ENCODE measurements at regions not wholly inside any gene's neighbourhood (a gene's known extent, or its start where the extent isn't known, plus 50 kb on each side); places are given as distances from the start of the nearest gene placed in this dataset.

GRCh38 chr9:109937861-109938453 is 158.0 kb downstream of the PALM2AKAP2 start:
- no peak for TF ChIP-seq CTCF (IDR thresholded peaks at IDR 0.05; ENCODE audit: extremely low read depth, low read depth, low read length)
- no peak for DNase-seq (ENCODE audit: insufficient read length, low spot score, missing footprints)

DNA sequence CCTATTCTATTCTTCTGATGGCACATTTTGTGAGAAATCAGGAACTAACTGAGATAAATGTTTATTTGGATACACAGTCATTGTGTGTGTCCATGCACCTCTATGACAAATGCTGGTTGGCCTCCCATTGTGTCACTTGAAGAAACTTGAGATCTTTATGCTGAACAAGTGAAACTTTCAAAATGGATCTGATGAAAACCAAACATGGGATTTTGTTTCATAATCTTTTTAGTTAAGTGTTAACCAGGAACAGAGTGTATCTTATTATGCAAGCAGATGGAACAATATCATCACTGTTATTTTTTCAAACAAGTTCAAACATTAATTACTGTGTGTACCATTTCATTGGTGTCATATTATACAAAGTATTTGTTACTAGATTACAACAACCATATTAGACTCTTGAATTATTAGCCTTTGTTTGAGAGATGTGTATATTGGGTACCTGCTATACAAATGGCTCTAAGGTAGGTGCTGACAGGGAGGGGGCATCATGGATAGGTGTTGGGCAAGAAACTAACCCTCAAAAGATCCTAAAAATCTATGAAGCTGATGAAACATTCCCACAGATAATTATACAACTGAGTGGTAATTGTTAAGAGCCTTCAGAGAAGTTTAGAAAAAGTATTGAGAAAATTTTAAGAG is 159.8 kb downstream of the PALM2AKAP2 start:
- Histone ChIP-seq H3K27ac (ENCODE audit: low read depth, low read length) (no peak overlapping the region), H3K36me3 (ENCODE audit: insufficient read depth, low read length) (no peaks in the 10 kb centered on the region), H3K4me3 (ENCODE audit: insufficient read depth, low read length) (no peak overlapping the region), H3K4me2 (ENCODE audit: insufficient read depth, low read length) (no peak overlapping the region), H2AFZ (ENCODE audit: low read length) (no peak overlapping the region), H3K4me1 (ENCODE audit: insufficient read depth, low read length) (peaks cover 5% of the 10 kb centered on the region), H3K27me3 (ENCODE audit: insufficient read depth, low read length) (no peaks in the 10 kb centered on the region), H3K9me3 (ENCODE audit: low read depth, low read length) (no peaks in the 10 kb centered on the region), H4K20me1 (ENCODE audit: insufficient read depth, low read length) (no peaks in the 10 kb centered on the region), H3K79me2 (ENCODE audit: insufficient read depth, low read length) (no peaks in the 10 kb centered on the region)
- no peak for DNase-seq (ENCODE audit: insufficient read length, low spot score, missing footprints)
- no peak for TF ChIP-seq CTCF (IDR thresholded peaks at IDR 0.05; ENCODE audit: extremely low read depth, low read depth, low read length)

More at GRCh38 chr9:109937861-109938453, 158.0 kb downstream of the PALM2AKAP2 start:
- Histone ChIP-seq H3K27ac (ENCODE audit: low read depth, low read length) (no peak overlapping the region), H3K4me2 (ENCODE audit: insufficient read depth, low read length) (no peak overlapping the region), H3K4me1 (ENCODE audit: insufficient read depth, low read length) (peaks cover 14% of the 10 kb centered on the region), H3K27me3 (ENCODE audit: insufficient read depth, low read length) (no peaks in the 10 kb centered on the region), H2AFZ (ENCODE audit: low read length) (no peak overlapping the region), H3K79me2 (ENCODE audit: insufficient read depth, low read length) (no peaks in the 10 kb centered on the region), H3K9me3 (ENCODE audit: low read depth, low read length) (no peaks in the 10 kb centered on the region), H4K20me1 (ENCODE audit: insufficient read depth, low read length) (no peaks in the 10 kb centered on the region), H3K4me3 (ENCODE audit: insufficient read depth, low read length) (no peak overlapping the region), H3K36me3 (ENCODE audit: insufficient read depth, low read length) (no peaks in the 10 kb centered on the region)

GRCh38 chr9:109940561-109940960 is 160.6 kb downstream of the PALM2AKAP2 start:
- Histone ChIP-seq H3K79me2 (ENCODE audit: insufficient read depth, low read length) (no peaks in the 10 kb centered on the region), H3K27me3 (ENCODE audit: insufficient read depth, low read length) (no peaks in the 10 kb centered on the region), H2AFZ (ENCODE audit: low read length) (no peak overlapping the region), H3K4me2 (ENCODE audit: insufficient read depth, low read length) (no peak overlapping the region), H3K36me3 (ENCODE audit: insufficient read depth, low read length) (no peaks in the 10 kb centered on the region), H3K9me3 (ENCODE audit: low read depth, low read length) (no peaks in the 10 kb centered on the region), H3K27ac (ENCODE audit: low read depth, low read length) (no peak overlapping the region), H3K4me1 (ENCODE audit: insufficient read depth, low read length) (peaks cover 4% of the 10 kb centered on the region), H4K20me1 (ENCODE audit: insufficient read depth, low read length) (no peaks in the 10 kb centered on the region), H3K4me3 (ENCODE audit: insufficient read depth, low read length) (no peak overlapping the region)
- no peak for DNase-seq (ENCODE audit: insufficient read length, low spot score, missing footprints)
- TF ChIP-seq CTCF (IDR thresholded peaks at IDR 0.05; ENCODE audit: extremely low read depth, low read depth, low read length), result no peak

DNA sequence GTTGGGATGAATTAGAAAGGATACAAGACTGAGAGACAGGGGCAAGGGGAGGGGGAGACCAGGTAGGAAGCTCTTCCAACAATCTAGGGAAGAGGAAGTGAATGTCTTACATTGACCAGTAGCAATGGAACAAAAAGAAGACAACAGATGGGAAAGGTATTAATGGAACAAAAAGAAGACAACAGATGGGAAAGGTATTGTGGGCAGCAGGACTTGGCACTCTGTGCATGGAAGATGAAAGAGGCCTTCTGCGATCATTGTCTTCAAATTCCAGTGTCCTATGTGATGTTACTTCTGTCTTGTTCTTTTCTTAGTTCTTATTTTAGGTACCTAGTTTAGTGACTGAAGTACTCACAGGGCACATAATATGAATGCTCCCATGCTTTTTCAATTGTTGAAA is 161.8 kb downstream of the PALM2AKAP2 start:
- Histone ChIP-seq H3K27me3 (ENCODE audit: insufficient read depth, low read length) (no peaks in the 10 kb centered on the region), H2AFZ (ENCODE audit: low read length) (no peak overlapping the region), H3K27ac (ENCODE audit: low read depth, low read length) (no peak overlapping the region), H4K20me1 (ENCODE audit: insufficient read depth, low read length) (no peaks in the 10 kb centered on the region), H3K36me3 (ENCODE audit: insufficient read depth, low read length) (no peaks in the 10 kb centered on the region), H3K4me3 (ENCODE audit: insufficient read depth, low read length) (no peak overlapping the region), H3K79me2 (ENCODE audit: insufficient read depth, low read length) (no peaks in the 10 kb centered on the region), H3K4me2 (ENCODE audit: insufficient read depth, low read length) (no peak overlapping the region), H3K9me3 (ENCODE audit: low read depth, low read length) (no peaks in the 10 kb centered on the region), H3K4me1 (ENCODE audit: insufficient read depth, low read length) (peaks cover 7% of the 10 kb centered on the region)
- no peak for DNase-seq (ENCODE audit: insufficient read length, low spot score, missing footprints)
- no peak for TF ChIP-seq CTCF (IDR thresholded peaks at IDR 0.05; ENCODE audit: extremely low read depth, low read depth, low read length)
